ENCODE measurements at regions not wholly inside any gene's neighbourhood (a gene's known extent, or its start where the extent isn't known, plus 50 kb on each side); places are given as distances from the start of the nearest gene placed in this dataset.

GRCh38 chr2:66803726-66804125 lies 368.8 kb downstream of the MEIS1 start:
- DNase-seq = no peak

GRCh38 chr2:66805016-66805865 lies 370.3 kb downstream of the MEIS1 start:
- DNase-seq = no peak

- DNase-seq = no peak
These were observed 371.0 kb downstream of the MEIS1 start for GRCh38 chr2:66805968-66806367.

DNA sequence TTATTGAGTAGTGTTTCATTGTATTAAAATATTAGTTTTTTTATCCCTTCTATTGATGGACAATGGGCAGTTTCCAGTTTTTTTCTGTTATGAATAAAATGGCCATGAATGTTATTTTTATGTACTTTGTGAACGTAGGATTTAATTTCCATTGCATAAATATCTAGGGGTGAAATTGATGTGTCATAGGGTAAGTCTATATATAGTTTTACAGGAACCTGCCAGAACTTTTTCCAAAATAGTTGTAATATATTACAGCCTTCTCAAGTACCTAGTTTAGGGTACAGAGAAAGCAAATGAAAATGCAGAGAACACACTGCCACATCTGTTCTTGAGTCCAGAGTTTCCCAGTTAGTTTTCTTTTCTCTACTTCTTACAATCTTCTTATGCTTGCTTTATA lies 378.6 kb downstream of the MEIS1 start:
- DNase-seq = no peak

- DNase-seq = no peak
These were observed 379.1 kb downstream of the MEIS1 start for GRCh38 chr2:66813976-66814375.

DNA sequence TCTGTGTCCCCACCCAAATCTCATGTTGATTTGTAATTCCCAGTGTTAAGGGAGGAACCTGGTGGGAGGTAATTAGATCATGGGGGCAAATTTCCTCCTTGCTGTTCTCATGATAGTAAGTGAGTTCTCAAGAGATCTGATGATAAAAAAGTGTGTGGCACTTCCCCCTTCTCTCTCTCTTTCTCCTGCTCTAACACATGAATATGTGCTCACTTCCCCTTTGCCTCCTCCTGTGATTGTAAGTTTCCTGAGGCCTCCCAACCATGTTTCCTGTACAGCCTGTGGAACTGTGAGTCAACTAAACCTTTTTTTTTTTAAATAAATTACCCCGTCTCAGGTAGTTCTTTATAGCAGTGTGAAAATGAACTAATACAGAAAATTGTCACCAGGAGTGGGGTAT lies 380.0 kb downstream of the MEIS1 start:
- no peak for DNase-seq

- no peak for DNase-seq
These were observed 381.0 kb downstream of the MEIS1 start for GRCh38 chr2:66815886-66816285.

GRCh38 chr2:66821168-66821567 lies 386.2 kb downstream of the MEIS1 start:
- DNase-seq = no peak

GRCh38 chr2:66822186-66822585 lies 387.3 kb downstream of the MEIS1 start:
- no peak for DNase-seq

- no peak for DNase-seq
These were observed 390.0 kb downstream of the MEIS1 start for GRCh38 chr2:66824926-66825325.

DNA sequence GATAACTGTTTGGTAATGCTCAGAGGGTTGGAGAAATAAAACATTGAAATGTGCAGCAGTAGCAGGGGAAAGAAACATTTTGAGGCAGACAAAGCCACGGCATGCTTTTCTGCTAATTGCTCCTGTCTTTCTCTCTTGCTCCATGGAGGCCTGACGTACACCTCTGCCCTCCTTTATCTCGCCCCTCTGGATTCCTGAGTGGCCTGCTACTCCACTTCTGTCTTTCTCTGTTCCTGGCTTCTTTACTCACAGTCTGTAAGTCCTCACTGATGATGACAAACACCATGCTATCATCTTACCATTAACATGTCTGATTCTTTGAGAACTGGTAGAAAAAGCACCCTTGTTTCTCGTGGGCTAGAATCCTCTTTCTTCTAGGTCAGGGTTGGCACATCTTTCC lies 392.9 kb downstream of the MEIS1 start:
- no peak for DNase-seq

DNA sequence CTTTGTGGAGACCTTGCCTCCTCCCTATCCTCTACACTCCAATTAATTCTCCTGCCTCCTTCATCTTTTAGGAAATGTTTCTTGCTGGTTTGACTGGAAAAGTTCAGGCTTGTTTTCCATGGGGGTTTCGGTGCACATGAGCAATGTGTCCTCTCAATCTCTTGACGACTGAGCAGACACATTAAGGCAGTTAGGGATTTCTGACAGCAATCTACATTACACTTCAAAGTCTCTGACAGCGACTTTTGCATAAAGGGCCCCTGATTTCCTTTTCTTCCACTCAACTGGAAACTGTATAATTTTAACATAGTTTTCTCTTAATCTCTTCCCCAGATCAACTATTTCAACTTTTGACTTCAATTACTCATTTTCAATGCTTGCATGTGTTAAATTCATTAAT lies 394.0 kb downstream of the MEIS1 start:
- DNase-seq = no peak

DNA sequence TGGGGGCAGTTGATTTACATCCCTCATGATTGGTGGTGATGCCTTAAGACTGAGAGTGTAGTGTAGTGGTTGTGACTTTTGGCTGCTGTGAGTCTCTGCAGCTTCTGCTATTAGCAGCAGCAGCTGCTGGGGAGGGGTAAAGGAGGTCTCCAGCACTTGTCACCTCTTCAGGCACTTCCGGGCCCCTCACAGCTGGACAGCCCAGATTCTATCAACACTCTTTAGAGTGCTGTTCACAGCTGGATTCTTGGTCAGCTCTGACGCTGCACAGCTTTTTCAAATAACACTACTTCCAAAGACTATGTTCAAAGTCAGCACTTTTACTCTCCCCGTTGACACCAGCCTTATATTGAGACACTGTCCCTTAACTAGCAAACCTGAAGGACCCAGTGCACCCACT lies 396.0 kb downstream of the MEIS1 start:
- DNase-seq = no peak

- DNase-seq = no peak
These were observed 397.9 kb downstream of the MEIS1 start for GRCh38 chr2:66832646-66833435.

DNA sequence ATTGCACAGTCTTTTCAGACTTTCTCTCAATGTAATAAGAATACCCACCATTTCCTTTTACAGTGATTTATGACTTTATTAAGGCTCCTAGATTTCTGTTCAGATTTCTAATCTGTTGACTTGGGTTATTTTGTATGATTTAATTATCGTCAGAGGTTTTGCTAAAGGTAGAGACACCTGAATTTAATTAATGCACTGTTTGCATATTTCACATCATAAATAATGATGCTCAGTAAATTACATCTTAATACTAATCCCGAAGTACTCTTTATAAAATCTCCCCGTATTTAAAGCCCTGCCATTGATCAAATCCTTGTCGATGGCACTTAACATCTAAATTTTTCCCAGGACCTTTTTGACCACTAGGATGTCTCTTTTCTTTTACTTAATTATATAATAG lies 399.9 kb downstream of the MEIS1 start:
- no peak for DNase-seq

DNA sequence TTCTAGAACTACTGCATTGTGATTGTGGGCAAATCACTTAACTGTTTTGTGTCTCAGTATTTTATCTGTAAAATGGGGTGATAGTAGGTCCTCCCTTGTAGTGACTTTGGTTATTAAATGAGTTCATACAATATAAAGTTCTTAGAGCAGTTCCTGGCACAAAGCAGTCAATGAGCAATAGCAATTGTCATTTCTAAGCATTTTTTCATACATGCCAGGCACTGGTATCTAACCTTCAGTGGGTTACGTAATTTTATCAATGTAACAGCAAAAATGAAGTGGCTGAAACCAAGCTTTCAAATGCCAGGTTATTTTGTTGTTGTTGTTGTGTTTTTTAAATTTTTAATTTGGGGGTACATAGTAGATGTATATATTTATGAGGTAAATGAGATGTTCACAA lies 401.9 kb downstream of the MEIS1 start:
- no peak for DNase-seq

DNA sequence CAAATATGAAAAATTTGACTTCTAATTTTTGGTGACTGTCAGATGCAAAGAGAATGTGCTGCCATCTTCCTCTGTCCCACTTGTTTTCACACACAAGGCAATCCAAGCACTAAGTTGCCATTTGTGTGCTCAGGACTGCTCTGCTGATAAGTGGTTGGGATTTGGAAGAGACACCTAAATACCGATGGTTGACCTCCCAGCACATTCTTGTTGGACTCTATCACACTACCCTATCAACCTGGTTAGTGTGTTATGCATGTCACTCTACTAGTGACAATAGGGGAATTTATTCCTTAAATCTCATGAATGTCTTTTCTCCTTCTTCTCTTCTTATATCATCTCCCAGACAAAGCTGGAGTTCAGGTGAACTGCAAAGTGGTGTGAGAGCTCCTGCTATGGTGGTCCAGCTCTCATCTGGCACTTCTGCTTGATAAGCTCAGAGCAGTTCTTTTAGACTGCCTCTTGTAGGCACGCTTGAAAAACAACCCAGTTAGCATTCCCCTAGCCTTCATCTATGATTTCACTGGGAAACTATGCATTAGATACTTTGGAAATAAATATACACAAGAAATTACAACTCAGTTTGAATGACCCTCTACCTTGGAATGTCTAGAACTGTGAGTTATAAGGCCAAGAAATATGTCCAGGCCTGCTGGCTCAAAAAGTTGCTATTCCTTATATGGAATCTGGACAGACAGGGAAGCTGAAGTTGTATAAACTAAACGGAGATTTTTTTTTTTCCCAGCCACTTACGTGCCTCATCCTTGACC lies 404.8 kb downstream of the MEIS1 start:
- DNase-seq = no peak

- no peak for DNase-seq
These were observed 405.5 kb downstream of the MEIS1 start for GRCh38 chr2:66840321-66841002.

GRCh38 chr2:66843847-66844246 lies 408.9 kb downstream of the MEIS1 start:
- no peak for DNase-seq

GRCh38 chr2:66845307-66845706 lies 410.4 kb downstream of the MEIS1 start:
- DNase-seq = no peak

DNA sequence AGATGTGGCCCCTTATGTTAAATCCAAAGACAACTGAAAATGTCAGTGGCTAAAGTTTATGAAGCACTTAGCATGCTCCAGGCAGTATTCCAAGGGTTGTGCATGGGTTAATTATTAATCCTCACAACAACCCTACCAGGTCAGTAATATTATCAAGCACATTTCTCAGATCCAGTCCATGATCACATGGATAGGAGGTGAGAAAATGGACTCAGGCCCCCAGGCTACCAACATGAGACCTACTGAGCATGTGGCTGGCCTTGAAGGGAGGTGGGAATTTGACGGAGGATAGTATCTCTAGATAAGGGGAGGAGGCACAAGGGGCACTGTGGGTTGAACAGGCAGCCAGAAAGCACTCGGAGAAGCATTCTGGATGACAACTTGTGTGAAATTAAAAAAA lies 412.0 kb downstream of the MEIS1 start:
- no peak for DNase-seq

GRCh38 chr2:66849153-66849755 lies 414.3 kb downstream of the MEIS1 start:
- DNase-seq = no peak

DNA sequence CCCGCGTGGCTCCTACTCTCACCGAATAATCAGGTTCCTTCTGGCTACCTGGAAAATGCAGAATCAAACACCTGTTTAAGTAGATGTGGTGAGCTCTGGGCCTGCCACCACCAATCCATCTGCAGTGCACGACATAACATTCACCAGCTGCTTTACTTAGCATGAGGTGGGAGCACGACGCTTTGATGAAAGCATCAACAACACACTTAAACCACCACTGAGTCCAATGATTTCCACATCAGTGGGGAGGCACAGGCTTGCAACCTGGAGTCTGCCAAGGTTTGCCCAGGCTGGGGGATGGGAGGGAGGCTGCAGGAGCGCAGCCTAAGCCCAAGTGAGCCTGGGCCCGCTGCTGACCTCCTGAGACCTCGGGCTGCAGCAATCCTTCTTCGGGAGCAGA lies 415.5 kb downstream of the MEIS1 start:
- no peak for DNase-seq

All from activated CD4-positive, alpha-beta T cell treated with anti-CD3 and anti-CD28 coated beads, Interleukin-2, amount 50 U/mL, for 16 hours (primary cell).